IMR-90 (cell line): ENCODE measurements at regions not wholly inside any gene's neighbourhood (a gene's known extent, or its start where the extent isn't known, plus 50 kb on each side); places are given as distances from the start of the nearest gene placed in this dataset.

Experiments used
- BHLHE40 ChIP-seq: fragments of 150-350 bp; IDR thresholded peaks from 2 replicates; pipeline ENCODE4 v1.6.1; 2016; ENCODE audit warnings: mild to moderate bottlenecking, low read depth, low read length
- CTCF ChIP-seq: conservative IDR thresholded peaks from 2 replicates; pipeline ENCODE4 v1.5.1; 2012; ENCODE audit warnings: mild to moderate bottlenecking, low read depth, low read length, improper control_type of control experiment
- FOS ChIP-seq: fragments of 150-350 bp; IDR thresholded peaks from 2 replicates; pipeline ENCODE4 v1.6.1; 2016; ENCODE audit warnings: low read depth, low read length
- MAFK ChIP-seq: IDR thresholded peaks from 2 replicates; pipeline ENCODE4 v1.6.1; 2012; ENCODE audit warnings: low read depth, low read length, improper control_type of control experiment
- POLR2A ChIP-seq: IDR thresholded peaks from 2 replicates; pipeline ENCODE4 v1.6.1; 2012; ENCODE audit warnings: mild to moderate bottlenecking, low read depth, low read length
- RAD21 ChIP-seq: IDR thresholded peaks from 2 replicates; pipeline ENCODE4 v1.6.1; 2012; ENCODE audit warnings: low read length, improper control_type of control experiment
- RCOR1 ChIP-seq: IDR thresholded peaks from 2 replicates; pipeline ENCODE4 v1.6.1; 2012; ENCODE audit warnings: mild to moderate bottlenecking, low read length, improper control_type of control experiment; ENCODE audit not compliant: insufficient replicate concordance

GRCh38 chr14:100403105-100403504 lies 80.0 kb downstream of the SLC25A47 start:
- TF ChIP-seq RAD21 = no peak
- TF ChIP-seq POLR2A = no peak
- TF ChIP-seq CTCF = no peak
- TF ChIP-seq MAFK = no peak
- TF ChIP-seq FOS = no peak
- TF ChIP-seq RCOR1 = no peak
- TF ChIP-seq BHLHE40 = no peak
